ENCODE measurements at regions not wholly inside any gene's neighbourhood (a gene's known extent, or its start where the extent isn't known, plus 50 kb on each side); places are given as distances from the start of the nearest gene placed in this dataset.

- CTCF ChIA-PET (ENCODE audit: low intra/inter-chr PET ratio) = no interaction called here
- Histone ChIP-seq H2AFZ (ENCODE audit: low read depth, low read length) (no peak overlapping the region), H3K27ac (ENCODE audit: extremely low read depth, low read depth, low read length) (no peak overlapping the region), H3K9ac (ENCODE audit: insufficient read depth in 1 of 2, low read depth in 2 of 2, low read length in 2 of 2) (no peak overlapping the region), H3K4me3 (no peak overlapping the region), H3K27me3 (ENCODE audit: control insufficient read depth in 2 of 2, insufficient read depth in 2 of 2, low read length in 2 of 2) (peaks cover 3 to 44% of the 10 kb centered on the region in 2 experiments; a peak in 3 of 5 replicates), H4K20me1 (replicated peaks; ENCODE audit: control insufficient read depth, insufficient read depth, low read length) (0 out of 2 replicates have a peak, but pooled peaks cover 3% of the 10 kb centered on the region), H3K9me1 (ENCODE audit: control insufficient read depth, insufficient read depth, low read length) (no peaks in the 10 kb centered on the region), H3K79me2 (ENCODE audit: control insufficient read depth, insufficient read depth, low read length) (no peaks in the 10 kb centered on the region), H3K36me3 (ENCODE audit: control insufficient read depth, insufficient read depth, low read length) (no peaks in the 10 kb centered on the region), H3K4me1 (replicated peaks in 1 of 2; ENCODE audit: control insufficient read depth in 2 of 2, insufficient read depth in 2 of 2, low read length in 2 of 2) (no peaks in the 10 kb centered on the region), H3K4me2 (ENCODE audit: insufficient read depth, low read length) (no peak overlapping the region), H3K9me3 (replicated peaks; ENCODE audit: control insufficient read depth, insufficient read depth, low read depth, low read length) (no peaks in the 10 kb centered on the region)
- under 1% methylated on average over 19 of the region's 19 CpGs for WGBS (ENCODE audit: insufficient coverage, low coverage, missing lambda C conversion rate)
- TF ChIP-seq ARHGAP35 (IDR thresholded peaks at IDR 0.05; ENCODE audit: partially characterized antibody) (no peak), MEF2D (tag; conservative IDR thresholded peaks at IDR 0.05; ENCODE audit: low read depth) (no peak)
- DNase-seq (ENCODE audit: extremely low read depth in 1 of 4, low spot score in 3 of 4) (no peak), ATAC-seq (no peak), FAIRE-seq (no peak)
- intact Hi-C loops (cut with micrococcal nuclease) = no loop called here
- no TSS peak for BruUV-seq (replicated peaks)
- in situ Hi-C loops (cut with MboI) = no loop called here
- POLR2A ChIA-PET = interaction anchor here (0.5 to 0.8 kb wide), 3 partner anchors 9 to 385 kb away, joined by 3 to 4 read pairs (median 3); partner anchors contain the start of gene TTYH2
Observed at GRCh38 chr17:73827627-73828291, 183.5 kb upstream of the SDK2 start.

- Histone ChIP-seq H3K9me1 (ENCODE audit: control insufficient read depth, insufficient read depth, low read length) (no peaks in the 10 kb centered on the region), H3K4me3 (no peak overlapping the region), H3K79me2 (ENCODE audit: control insufficient read depth, insufficient read depth, low read length) (no peaks in the 10 kb centered on the region), H3K27ac (ENCODE audit: extremely low read depth, low read depth, low read length) (no peak overlapping the region), H3K9ac (ENCODE audit: insufficient read depth in 1 of 2, low read depth in 2 of 2, low read length in 2 of 2) (no peak overlapping the region), H3K4me2 (ENCODE audit: insufficient read depth, low read length) (no peak overlapping the region), H3K9me3 (replicated peaks; ENCODE audit: control insufficient read depth, insufficient read depth, low read depth, low read length) (no peaks in the 10 kb centered on the region), H2AFZ (ENCODE audit: low read depth, low read length) (no peak overlapping the region), H3K36me3 (ENCODE audit: control insufficient read depth, insufficient read depth, low read length) (no peaks in the 10 kb centered on the region), H3K27me3 (ENCODE audit: control insufficient read depth in 2 of 2, insufficient read depth in 2 of 2, low read length in 2 of 2) (peaks cover 6 to 29% of the 10 kb centered on the region in 2 experiments; a peak in 4 of 5 replicates), H4K20me1 (replicated peaks; ENCODE audit: control insufficient read depth, insufficient read depth, low read length) (0 out of 2 replicates have a peak, but pooled peaks cover 3% of the 10 kb centered on the region), H3K4me1 (replicated peaks in 1 of 2; ENCODE audit: control insufficient read depth in 2 of 2, insufficient read depth in 2 of 2, low read length in 2 of 2) (no peaks in the 10 kb centered on the region)
- ChIA-PET POLR2A (no interaction called here), CTCF (ENCODE audit: low intra/inter-chr PET ratio) (no interaction called here)
- intact Hi-C loops (cut with micrococcal nuclease) = no loop called here
- ATAC-seq (no peak), FAIRE-seq (no peak), DNase-seq (ENCODE audit: extremely low read depth in 1 of 4, low spot score in 3 of 4) (no peak)
- 0% methylated on average over 13 of the region's 13 CpGs for WGBS (ENCODE audit: insufficient coverage, low coverage, missing lambda C conversion rate)
- TF ChIP-seq ZNF175 (CRISPR knock-in tag; IDR thresholded peaks at IDR 0.05; ENCODE audit: low read depth) = no peak
- TF ChIP-seq FOXP1 (CRISPR knock-in tag; IDR thresholded peaks at IDR 0.05) = no peak
- in situ Hi-C loops (cut with MboI) = no loop called here
- BruUV-seq (replicated peaks) = no TSS peak
Observed at GRCh38 chr17:73829676-73830280, 185.5 kb upstream of the SDK2 start.
